ENCODE measurements at regions not wholly inside any gene's neighbourhood (a gene's known extent, or its start where the extent isn't known, plus 50 kb on each side); places are given as distances from the start of the nearest gene placed in this dataset.

- no peak for DNase-seq
Measured at GRCh38 chr11:19661827-19662226, 50.8 kb upstream of the NAV2 start.

- peak; percentile 8 for DNase-seq
Measured at GRCh38 chr11:19660076-19660475, 52.6 kb upstream of the NAV2 start.

GRCh38 chr11:19659529-19659928 is 53.1 kb upstream of the NAV2 start:
- DNase-seq: no peak

GRCh38 chr11:19658344-19658743 is 54.3 kb upstream of the NAV2 start:
- DNase-seq: no peak

GRCh38 chr11:19656140-19656541 is 56.5 kb upstream of the NAV2 start:
- DNase-seq: no peak

GRCh38 chr11:19652623-19653375 is 59.8 kb upstream of the NAV2 start:
- DNase-seq: no peak

GRCh38 chr11:19651653-19652052 is 61.0 kb upstream of the NAV2 start:
- DNase-seq: no peak

GRCh38 chr11:19651028-19651427 is 61.6 kb upstream of the NAV2 start:
- no peak for DNase-seq

- DNase-seq: no peak
Measured at GRCh38 chr11:19650467-19650866, 62.2 kb upstream of the NAV2 start.

- no peak for DNase-seq
Measured at GRCh38 chr11:19649751-19650150, 62.9 kb upstream of the NAV2 start.

GRCh38 chr11:19648321-19648720 is 64.3 kb upstream of the NAV2 start:
- no peak for DNase-seq

- no peak for DNase-seq
Measured at GRCh38 chr11:19647816-19648215, 64.8 kb upstream of the NAV2 start.

- DNase-seq: no peak
Measured at GRCh38 chr11:19646921-19647320, 65.7 kb upstream of the NAV2 start.

GRCh38 chr11:19646308-19646707 is 66.3 kb upstream of the NAV2 start:
- DNase-seq: no peak

- no peak for DNase-seq
Measured at GRCh38 chr11:19644316-19644715, 68.3 kb upstream of the NAV2 start.

GRCh38 chr11:19642185-19643158 is 70.2 kb upstream of the NAV2 start:
- no peak for DNase-seq

- DNase-seq: no peak
Measured at GRCh38 chr11:19639603-19640105, 73.0 kb upstream of the NAV2 start.

- no peak for DNase-seq
Measured at GRCh38 chr11:19635332-19635731, 77.3 kb upstream of the NAV2 start.

GRCh38 chr11:19633276-19633675 is 79.4 kb upstream of the NAV2 start:
- DNase-seq: no peak

- no peak for DNase-seq
Measured at GRCh38 chr11:19632499-19632834, 80.2 kb upstream of the NAV2 start.

GRCh38 chr11:19631712-19632498 is 80.7 kb upstream of the NAV2 start:
- DNase-seq: no peak

- DNase-seq: no peak
Measured at GRCh38 chr11:19628018-19628417, 84.6 kb upstream of the NAV2 start.

- no peak for DNase-seq
Measured at GRCh38 chr11:19627566-19627965, 85.1 kb upstream of the NAV2 start.
